IPS DF 19.7 (cell line): ENCODE measurements at regions not wholly inside any gene's neighbourhood (a gene's known extent, or its start where the extent isn't known, plus 50 kb on each side); places are given as distances from the start of the nearest gene placed in this dataset.

Experiments used
- DNase-seq: peaks from one replicate; pipeline ENCODE4 v3.0.0-alpha.2; 2013; ENCODE audit warnings: low read depth, low spot score

GRCh38 chr9:20291201-20291600 is 331.1 kb downstream of the MLLT3 start:
- DNase-seq = no peak

GRCh38 chr9:20290257-20290656 is 332.0 kb downstream of the MLLT3 start:
- no peak for DNase-seq

- no peak for DNase-seq
Measured at GRCh38 chr9:20289423-20290010, 332.8 kb downstream of the MLLT3 start.

- no peak for DNase-seq
Measured at GRCh38 chr9:20286969-20287368, 335.3 kb downstream of the MLLT3 start.

GRCh38 chr9:20286154-20286700 is 336.1 kb downstream of the MLLT3 start:
- no peak for DNase-seq

GRCh38 chr9:20284601-20285289 is 337.6 kb downstream of the MLLT3 start:
- DNase-seq = no peak

- no peak for DNase-seq
Measured at GRCh38 chr9:20280330-20280729, 342.0 kb downstream of the MLLT3 start.

- DNase-seq = no peak
Measured at GRCh38 chr9:20276762-20277161, 345.5 kb downstream of the MLLT3 start.

GRCh38 chr9:20271723-20272122 is 350.6 kb downstream of the MLLT3 start:
- no peak for DNase-seq

- no peak for DNase-seq
Measured at GRCh38 chr9:20271096-20271495, 351.2 kb downstream of the MLLT3 start.

GRCh38 chr9:20270161-20270560 is 352.1 kb downstream of the MLLT3 start:
- DNase-seq = no peak

- no peak for DNase-seq
Measured at GRCh38 chr9:20269620-20270019, 352.7 kb downstream of the MLLT3 start.

GRCh38 chr9:20264896-20265295 is 357.4 kb downstream of the MLLT3 start:
- no peak for DNase-seq

- no peak for DNase-seq
Measured at GRCh38 chr9:20262611-20263010, 359.7 kb downstream of the MLLT3 start.

- DNase-seq = no peak
Measured at GRCh38 chr9:20256284-20256948, 365.9 kb downstream of the MLLT3 start.

GRCh38 chr9:20255052-20255451 is 367.2 kb downstream of the MLLT3 start:
- DNase-seq = no peak

GRCh38 chr9:20253635-20254034 is 368.7 kb downstream of the MLLT3 start:
- no peak for DNase-seq

- DNase-seq = no peak
Measured at GRCh38 chr9:20252778-20253177, 369.5 kb downstream of the MLLT3 start.

- DNase-seq = no peak
Measured at GRCh38 chr9:20250791-20251190, 371.5 kb downstream of the MLLT3 start.

- DNase-seq = no peak
Measured at GRCh38 chr9:20244271-20244670, 378.0 kb downstream of the MLLT3 start.

GRCh38 chr9:20243841-20244240 is 378.5 kb downstream of the MLLT3 start:
- DNase-seq = no peak

GRCh38 chr9:20242510-20243189 is 379.6 kb downstream of the MLLT3 start:
- DNase-seq = no peak
